ENCODE measurements at regions not wholly inside any gene's neighbourhood (a gene's known extent, or its start where the extent isn't known, plus 50 kb on each side); places are given as distances from the start of the nearest gene placed in this dataset.

DNA sequence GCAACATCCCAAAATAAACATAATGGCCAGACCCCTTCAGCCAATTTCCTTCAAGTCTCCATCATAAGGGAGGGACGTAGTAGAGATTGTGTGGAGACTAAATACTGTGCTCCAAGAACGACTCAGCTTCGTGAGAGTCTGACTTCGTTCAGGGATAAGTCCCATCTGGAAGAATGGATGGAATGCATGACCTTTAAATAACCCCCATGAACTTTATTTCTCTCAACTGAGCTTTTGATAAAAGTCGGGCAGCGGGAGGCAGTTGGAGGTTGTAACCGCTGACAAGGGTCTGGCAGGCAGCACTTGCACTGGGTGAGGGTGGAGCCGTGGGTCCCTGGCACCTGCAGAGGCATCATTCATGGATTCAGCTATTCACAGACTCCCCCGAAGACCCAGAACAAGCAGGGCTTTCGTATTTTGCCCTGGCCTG is 115.9 kb downstream of the ZFP36L2 start:
- Histone ChIP-seq H3K27ac (ENCODE audit: insufficient read depth, low read length) (peak overlapping the region; percentile 50), H3K9ac (ENCODE audit: insufficient read depth, low read length) (no peak overlapping the region)

GRCh38 chr2:43109261-43109743 is 117.1 kb downstream of the ZFP36L2 start:
- Histone ChIP-seq H3K4me2 (ENCODE audit: extremely low read depth, insufficient read depth, low read length) (no peak overlapping the region), H3K27me3 (ENCODE audit: control insufficient read depth, insufficient read depth, low read length) (no peaks in the 10 kb centered on the region), H3K4me3 (replicated peaks in 1 of 4; ENCODE audit: control extremely low read depth in 1 of 4, insufficient read depth in 1 of 4, low read depth in 3 of 4, low read length in 4 of 4) (no peak overlapping the region), H4K20me1 (ENCODE audit: control insufficient read depth, extremely low read depth, insufficient read depth, low read length) (no peaks in the 10 kb centered on the region), H3K4me1 (ENCODE audit: control insufficient read depth, extremely low read depth, insufficient read depth, low read length) (peaks cover 22% of the 10 kb centered on the region), H3K9me3 (ENCODE audit: control insufficient read depth, insufficient read depth, low read depth, low read length) (no peaks in the 10 kb centered on the region), H2AFZ (ENCODE audit: low read length) (no peak overlapping the region), H3K36me3 (ENCODE audit: control insufficient read depth, insufficient read depth, low read length) (no peaks in the 10 kb centered on the region), H3K27ac (ENCODE audit: insufficient read depth, low read length) (no peak overlapping the region), H3K9ac (ENCODE audit: insufficient read depth, low read length) (no peak overlapping the region), H3K79me2 (ENCODE audit: control insufficient read depth, insufficient read depth, low read length) (no peaks in the 10 kb centered on the region)
- DNase-seq (ENCODE audit: low read depth in 2 of 2): no peak
- no peak for TF ChIP-seq CTCF (conservative IDR thresholded peaks at IDR 0.05 in 1 of 2, IDR thresholded peaks at IDR 0.05 in 1 of 2; ENCODE audit: low read depth in 1 of 2, low read length in 2 of 2)
- TF ChIP-seq EZH2 (IDR thresholded peaks at IDR 0.05; ENCODE audit: low read length, missing control alignments): no peak

More for the DNA sequence above, 115.9 kb downstream of the ZFP36L2 start:
- Histone ChIP-seq H3K4me3 (replicated peaks in 1 of 4; ENCODE audit: control extremely low read depth in 1 of 4, insufficient read depth in 1 of 4, low read depth in 3 of 4, low read length in 4 of 4) (no peak overlapping the region), H3K9me3 (ENCODE audit: control insufficient read depth, insufficient read depth, low read depth, low read length) (no peaks in the 10 kb centered on the region), H3K4me1 (ENCODE audit: control insufficient read depth, extremely low read depth, insufficient read depth, low read length) (peaks cover 21% of the 10 kb centered on the region), H3K79me2 (ENCODE audit: control insufficient read depth, insufficient read depth, low read length) (no peaks in the 10 kb centered on the region), H4K20me1 (ENCODE audit: control insufficient read depth, extremely low read depth, insufficient read depth, low read length) (no peaks in the 10 kb centered on the region), H2AFZ (ENCODE audit: low read length) (no peak overlapping the region), H3K36me3 (ENCODE audit: control insufficient read depth, insufficient read depth, low read length) (no peaks in the 10 kb centered on the region), H3K27me3 (ENCODE audit: control insufficient read depth, insufficient read depth, low read length) (no peaks in the 10 kb centered on the region), H3K4me2 (ENCODE audit: extremely low read depth, insufficient read depth, low read length) (peak overlapping the region; percentile 46)
- TF ChIP-seq CTCF (conservative IDR thresholded peaks at IDR 0.05 in 1 of 2, IDR thresholded peaks at IDR 0.05 in 1 of 2; ENCODE audit: low read depth in 1 of 2, low read length in 2 of 2): no peak
- no peak for TF ChIP-seq EZH2 (IDR thresholded peaks at IDR 0.05; ENCODE audit: low read length, missing control alignments)
- peak; percentile 86 to 90 for DNase-seq (ENCODE audit: low read depth in 2 of 2)

GRCh38 chr2:43107679-43108078 is 118.7 kb downstream of the ZFP36L2 start:
- no peak overlapping the region for H2AFZ ChIP-seq (ENCODE audit: low read length)
- H3K27me3 ChIP-seq (ENCODE audit: control insufficient read depth, insufficient read depth, low read length): no peaks in the 10 kb centered on the region
- H3K79me2 ChIP-seq (ENCODE audit: control insufficient read depth, insufficient read depth, low read length): no peaks in the 10 kb centered on the region
- no peak overlapping the region for H3K4me2 ChIP-seq (ENCODE audit: extremely low read depth, insufficient read depth, low read length)
- no peak overlapping the region for H3K9ac ChIP-seq (ENCODE audit: insufficient read depth, low read length)
- H3K36me3 ChIP-seq (ENCODE audit: control insufficient read depth, insufficient read depth, low read length): no peaks in the 10 kb centered on the region
- no peak for DNase-seq (ENCODE audit: low read depth in 2 of 2)
- TF ChIP-seq CTCF (conservative IDR thresholded peaks at IDR 0.05 in 1 of 2, IDR thresholded peaks at IDR 0.05 in 1 of 2; ENCODE audit: low read depth in 1 of 2, low read length in 2 of 2): no peak
- no peak for TF ChIP-seq EZH2 (IDR thresholded peaks at IDR 0.05; ENCODE audit: low read length, missing control alignments)
- H3K4me1 ChIP-seq (ENCODE audit: control insufficient read depth, extremely low read depth, insufficient read depth, low read length): peaks cover 23% of the 10 kb centered on the region
- H4K20me1 ChIP-seq (ENCODE audit: control insufficient read depth, extremely low read depth, insufficient read depth, low read length): no peaks in the 10 kb centered on the region
- no peak overlapping the region for H3K27ac ChIP-seq (ENCODE audit: insufficient read depth, low read length)
- no peaks in the 10 kb centered on the region for H3K9me3 ChIP-seq (ENCODE audit: control insufficient read depth, insufficient read depth, low read depth, low read length)
- no peak overlapping the region for H3K4me3 ChIP-seq (replicated peaks in 1 of 4; ENCODE audit: control extremely low read depth in 1 of 4, insufficient read depth in 1 of 4, low read depth in 3 of 4, low read length in 4 of 4)

Measured in fibroblast of lung (primary cell).